GM13976 (cell line): ENCODE measurements at regions not wholly inside any gene's neighbourhood (a gene's known extent, or its start where the extent isn't known, plus 50 kb on each side); places are given as distances from the start of the nearest gene placed in this dataset.

Source experiments
- DNase-seq: peaks from one replicate; pipeline ENCODE4 v3.0.0; 2012; ENCODE audit warnings: low spot score
- in situ Hi-C: fragments of 300-500 bp; cut with MboI; formaldehyde crosslinking; loops from one replicate; pipeline ENCODE4 v1.12.0; 2022; ENCODE audit warnings: low sequenced_read_pairs, mixed read lengths, inconsistent platforms; ENCODE audit not compliant: unreplicated experiment
- TF ChIP-seq, protein P1 (sequence below): IDR thresholded peaks from 2 replicates; pipeline ENCODE4 v1.5.1; 2012; ENCODE audit warnings: borderline replicate concordance, mild to moderate bottlenecking; ENCODE audit not compliant: insufficient read depth; ENCODE audit errors: extremely low read depth, missing control alignments, control extremely low read depth

DNA sequence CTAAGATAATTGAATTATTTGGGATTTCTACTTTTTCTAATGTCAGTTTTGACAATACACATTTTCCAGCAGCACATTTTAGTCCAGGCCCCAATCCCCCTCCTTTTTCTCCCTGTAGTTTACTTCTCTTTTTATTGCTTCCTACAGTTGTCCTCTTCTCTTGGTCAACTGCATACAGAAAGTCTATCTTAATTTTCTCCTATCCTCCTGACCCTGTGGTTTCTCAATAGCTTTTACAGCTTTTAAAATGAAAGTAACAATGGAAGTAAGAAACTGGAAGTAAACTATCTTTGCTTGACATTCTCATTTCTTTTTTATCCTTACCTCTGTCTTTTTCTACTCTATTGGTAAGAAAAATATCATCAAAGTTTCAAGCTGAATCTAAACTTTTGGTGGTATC lies 106.5 kb upstream of the OXGR1 start:
- no peak for DNase-seq
- in situ Hi-C loops = no loop called here
- TF ChIP-seq, protein P1, sequence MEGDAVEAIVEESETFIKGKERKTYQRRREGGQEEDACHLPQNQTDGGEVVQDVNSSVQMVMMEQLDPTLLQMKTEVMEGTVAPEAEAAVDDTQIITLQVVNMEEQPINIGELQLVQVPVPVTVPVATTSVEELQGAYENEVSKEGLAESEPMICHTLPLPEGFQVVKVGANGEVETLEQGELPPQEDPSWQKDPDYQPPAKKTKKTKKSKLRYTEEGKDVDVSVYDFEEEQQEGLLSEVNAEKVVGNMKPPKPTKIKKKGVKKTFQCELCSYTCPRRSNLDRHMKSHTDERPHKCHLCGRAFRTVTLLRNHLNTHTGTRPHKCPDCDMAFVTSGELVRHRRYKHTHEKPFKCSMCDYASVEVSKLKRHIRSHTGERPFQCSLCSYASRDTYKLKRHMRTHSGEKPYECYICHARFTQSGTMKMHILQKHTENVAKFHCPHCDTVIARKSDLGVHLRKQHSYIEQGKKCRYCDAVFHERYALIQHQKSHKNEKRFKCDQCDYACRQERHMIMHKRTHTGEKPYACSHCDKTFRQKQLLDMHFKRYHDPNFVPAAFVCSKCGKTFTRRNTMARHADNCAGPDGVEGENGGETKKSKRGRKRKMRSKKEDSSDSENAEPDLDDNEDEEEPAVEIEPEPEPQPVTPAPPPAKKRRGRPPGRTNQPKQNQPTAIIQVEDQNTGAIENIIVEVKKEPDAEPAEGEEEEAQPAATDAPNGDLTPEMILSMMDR = no peak

GRCh38 chr13:97101912-97102708 lies 107.8 kb upstream of the OXGR1 start:
- in situ Hi-C loops = no loop called here
- no peak for DNase-seq
- TF ChIP-seq, protein P1 = no peak

DNA sequence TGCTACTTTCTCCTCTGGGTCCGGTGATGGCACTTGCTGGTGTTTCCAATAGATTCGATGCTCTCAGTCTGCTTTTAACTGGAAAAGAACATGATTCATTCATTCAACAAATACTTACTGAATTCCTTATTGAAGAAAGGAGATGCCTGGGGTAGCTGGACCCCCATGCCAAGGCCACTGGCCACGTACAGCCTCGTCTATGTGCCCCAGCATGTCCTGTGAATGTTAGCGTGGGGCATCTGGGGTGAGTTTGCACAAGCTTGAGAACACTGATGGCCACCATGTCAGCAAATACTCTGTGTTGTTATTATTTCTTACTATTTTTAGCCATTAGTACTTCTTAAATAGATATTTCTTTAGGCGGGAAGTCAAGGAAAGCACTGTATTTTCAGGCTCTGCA lies 112.0 kb upstream of the OXGR1 start:
- in situ Hi-C loops = no loop called here
- TF ChIP-seq, protein P1 = no peak
- DNase-seq = no peak

- TF ChIP-seq, protein P1 = no peak
- in situ Hi-C loops = no loop called here
These were observed 113.7 kb upstream of the OXGR1 start for GRCh38 chr13:97107815-97108529.

GRCh38 chr13:97108530-97108900 lies 113.6 kb upstream of the MBNL2 start:
- no peak for DNase-seq
- in situ Hi-C loops = no loop called here
- TF ChIP-seq, protein P1 = no peak

More at GRCh38 chr13:97107815-97108529, 113.7 kb upstream of the OXGR1 start:
- no peak for DNase-seq

DNA sequence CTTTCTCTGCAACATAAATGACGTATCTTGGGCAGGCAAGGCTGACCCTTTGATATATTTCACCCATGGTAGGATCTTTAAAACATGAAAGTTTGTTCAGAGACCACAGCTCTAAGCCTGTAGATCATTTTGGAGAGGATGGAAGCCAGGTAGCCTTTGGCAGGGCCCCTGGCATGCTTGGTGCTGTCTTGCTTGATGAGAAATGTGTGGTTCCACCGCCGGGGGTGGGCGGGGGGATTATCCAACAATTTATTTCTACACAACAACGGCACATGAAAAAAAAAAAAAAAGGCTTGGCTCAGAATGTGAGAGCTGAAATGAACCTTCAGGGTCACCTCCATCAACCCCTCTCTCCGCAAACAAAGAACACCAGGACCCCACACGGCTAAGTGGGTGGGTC lies 112.9 kb upstream of the MBNL2 start:
- TF ChIP-seq, protein P1 = no peak
- no peak for DNase-seq
- in situ Hi-C loops = no loop called here
